Spleen (tissue), 7 donors: ENCODE measurements at regions not wholly inside any gene's neighbourhood (a gene's known extent, or its start where the extent isn't known, plus 50 kb on each side); places are given as distances from the start of the nearest gene placed in this dataset.

Source experiments
- CTCF ChIP-seq, 11 experiments: fragments of 200-600 bp in 7 of 11; fragments of 450-650 bp in 4 of 11; sonication (generic) in 4 of 11; IDR thresholded peaks in 8 of 11; conservative IDR thresholded peaks in 3 of 11; 1 replicate in 7 of 11; 2 replicates in 4 of 11; pipeline versions ENCODE4 v1.4.0 to v1.8.0; 2016 to 2021; ENCODE audit warnings: antibody characterized with exemption in 11 of 11, inconsistent platforms in 4 of 11, mild to moderate bottlenecking in 1 of 11
- POLR2AphosphoS5 ChIP-seq, 3 donors: sonication (generic); formaldehyde crosslinking; IDR thresholded peaks; one replicate each; pipeline ENCODE4 v1.5.1; 2017; ENCODE audit warnings: antibody characterized with exemption in 3 of 3
- donor health status: DM: no; HTN: no; CAD: no; lungs with moderate emphysema.
- donor health status: DM: no; HTN: no; CAD: no.
- donor health status: DM: no; HTN: no; CAD: no.

GRCh38 chr17:31788571-31788946 lies 70.5 kb downstream of the COPRS start:
- no peak for TF ChIP-seq CTCF (IDR thresholded peaks at IDR 0.05 in 8 of 11, conservative IDR thresholded peaks at IDR 0.05 in 3 of 11)
- no peak for TF ChIP-seq POLR2AphosphoS5 (IDR thresholded peaks at IDR 0.05)
